Astrocyte of the cerebellum (primary cell): ENCODE measurements at regions not wholly inside any gene's neighbourhood (a gene's known extent, or its start where the extent isn't known, plus 50 kb on each side); places are given as distances from the start of the nearest gene placed in this dataset.

Experiments used
- DNase-seq: peaks from one replicate; pipeline ENCODE4 v3.0.0-alpha.2; 2011; ENCODE audit warnings: low read depth
- H3K4me3 ChIP-seq: 2 replicates; pipeline ENCODE4 v1.5.1; 2011; ENCODE audit warnings: mild to moderate bottlenecking, low read depth, low read length, moderate library complexity
- CTCF ChIP-seq: IDR thresholded peaks from 2 replicates; pipeline ENCODE4 v1.5.1; 2012; ENCODE audit warnings: low read length, low read depth, moderate library complexity, mild to moderate bottlenecking; ENCODE audit errors: missing control alignments
- in situ Hi-C: cut with HindIII; loops from 2 replicates; pipeline ENCODE4 v1.10.0; 2017; ENCODE audit warnings: low sequenced_read_pairs

GRCh38 chrX:96563646-96564045 lies 121.0 kb upstream of the DIAPH2 start:
- DNase-seq: no peak
- in situ Hi-C loops: no loop called here
- no peak overlapping the region for H3K4me3 ChIP-seq
- no peak for TF ChIP-seq CTCF

GRCh38 chrX:96564595-96564994 lies 120.0 kb upstream of the DIAPH2 start:
- no peak for TF ChIP-seq CTCF
- in situ Hi-C loops: no loop called here

GRCh38 chrX:96566878-96567277 lies 117.8 kb upstream of the DIAPH2 start:
- TF ChIP-seq CTCF: no peak
- no peak for DNase-seq
- in situ Hi-C loops: no loop called here
- H3K4me3 ChIP-seq: no peak overlapping the region

More at GRCh38 chrX:96564595-96564994, 120.0 kb upstream of the DIAPH2 start:
- H3K4me3 ChIP-seq: no peak overlapping the region
- DNase-seq: no peak

DNA sequence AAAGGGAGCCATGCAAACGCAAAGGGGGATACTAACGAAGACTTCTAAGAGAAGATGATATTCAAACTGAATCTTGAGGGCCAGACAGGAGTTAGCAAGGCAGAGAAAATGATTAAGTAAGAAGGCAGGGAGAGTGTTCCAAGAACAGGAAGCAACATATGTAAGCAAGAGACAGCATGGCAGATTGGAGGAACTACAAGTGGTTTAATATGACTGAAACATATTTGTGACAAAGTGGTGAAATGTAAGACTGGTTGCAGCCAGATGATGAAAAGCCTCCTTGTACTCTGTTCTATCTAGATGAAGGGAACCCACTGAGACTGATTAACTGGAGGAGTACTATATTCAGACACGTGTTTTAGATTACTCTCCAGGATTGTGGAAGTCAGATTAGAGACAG lies 116.6 kb upstream of the DIAPH2 start:
- no peak for DNase-seq
- no peak for TF ChIP-seq CTCF
- in situ Hi-C loops: no loop called here

DNA sequence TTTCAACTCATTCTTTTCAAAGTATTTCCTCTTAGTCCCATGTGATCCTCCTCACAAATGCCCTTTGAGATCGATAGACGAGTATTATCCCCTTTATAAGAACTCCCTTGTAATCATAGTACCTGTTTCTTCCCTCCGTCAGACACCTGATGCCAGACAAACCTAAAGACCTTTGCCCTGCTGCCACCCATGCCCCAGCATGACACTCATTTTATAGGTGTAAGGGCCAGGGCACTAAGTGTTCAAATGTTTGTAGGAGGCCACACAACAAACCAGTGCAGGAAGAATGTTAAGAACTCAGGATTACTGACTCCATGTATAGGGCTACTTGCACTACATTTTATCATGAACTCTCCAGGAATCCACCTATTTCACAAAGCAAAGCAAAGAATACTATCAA lies 115.6 kb upstream of the DIAPH2 start:
- in situ Hi-C loops: no loop called here
- TF ChIP-seq CTCF: no peak

More for the DNA sequence above, 116.6 kb upstream of the DIAPH2 start:
- no peak overlapping the region for H3K4me3 ChIP-seq

GRCh38 chrX:96575011-96575410 lies 109.6 kb upstream of the DIAPH2 start:
- no peak overlapping the region for H3K4me3 ChIP-seq
- DNase-seq: no peak
- in situ Hi-C loops: no loop called here
- no peak for TF ChIP-seq CTCF

More for the DNA sequence above, 115.6 kb upstream of the DIAPH2 start:
- no peak for DNase-seq
- H3K4me3 ChIP-seq: no peak overlapping the region

DNA sequence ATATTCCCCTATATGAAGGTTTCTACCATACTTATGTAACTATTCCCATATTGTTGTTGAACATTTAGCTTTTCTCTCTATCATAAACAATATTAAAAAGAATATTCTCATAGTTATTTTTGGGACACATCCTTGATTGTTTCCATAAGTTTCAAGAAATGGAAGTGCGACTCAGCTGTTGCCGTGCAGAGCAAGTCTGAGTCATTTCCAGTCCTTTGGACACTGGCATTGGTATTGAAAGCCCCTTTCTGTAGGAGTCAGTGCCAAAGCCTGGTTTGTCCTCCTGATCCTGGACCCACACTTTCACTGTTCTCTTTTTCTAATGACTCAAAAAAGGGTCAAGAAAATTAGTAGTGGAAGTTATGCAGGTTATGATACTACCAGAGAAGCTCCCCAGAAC lies 108.3 kb upstream of the DIAPH2 start:
- DNase-seq: no peak
- no peak overlapping the region for H3K4me3 ChIP-seq
- no peak for TF ChIP-seq CTCF
- in situ Hi-C loops: no loop called here
